ENCODE measurements at regions not wholly inside any gene's neighbourhood (a gene's known extent, or its start where the extent isn't known, plus 50 kb on each side); places are given as distances from the start of the nearest gene placed in this dataset.
"Not testable (repeated sequence)": the region's sequence is repeated elsewhere in the genome, so short reads cannot be mapped to it uniquely, and the experiment has no call there.

DNA sequence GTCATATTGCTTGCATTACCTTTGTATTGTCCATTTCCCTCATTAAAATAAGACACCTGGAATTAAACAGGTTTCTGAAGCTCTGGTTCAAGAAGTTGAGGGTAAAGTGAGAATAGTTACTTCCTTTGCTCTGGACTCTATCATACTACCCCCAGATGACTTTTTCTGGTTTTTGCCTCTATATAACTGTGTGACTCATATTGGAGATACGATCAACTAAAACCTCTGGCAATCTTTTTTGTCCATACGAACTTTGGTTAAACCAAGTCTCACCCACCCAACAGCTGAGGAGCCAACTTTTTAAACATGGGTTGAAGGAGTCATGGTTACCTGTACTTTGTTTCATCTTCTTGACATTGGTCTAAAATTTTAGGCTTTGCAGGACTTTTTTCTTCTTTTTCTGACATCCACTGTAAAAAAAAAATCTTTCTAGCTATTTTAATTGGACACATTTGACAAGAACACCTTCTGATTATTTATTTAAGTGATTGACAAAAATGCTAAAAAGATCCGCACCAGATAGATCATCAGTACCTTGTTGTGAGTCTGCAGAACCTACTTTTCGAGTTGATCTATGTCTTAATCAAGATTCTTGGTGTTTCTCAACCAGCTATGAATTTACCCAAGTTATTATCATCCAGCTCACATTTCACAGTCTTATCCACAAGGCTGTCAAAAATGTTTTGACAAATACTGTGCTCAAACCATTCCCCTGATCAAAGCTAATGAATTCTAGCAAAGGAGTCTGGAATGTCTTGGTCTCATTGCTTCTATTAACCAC lies 166.0 kb downstream of the IPO8 start:
- Histone ChIP-seq H3K9me3 (ENCODE audit: low read length) (no peaks in the 10 kb centered on the region), H3K4me3 (ENCODE audit: low read length) (no peak overlapping the region)

DNA sequence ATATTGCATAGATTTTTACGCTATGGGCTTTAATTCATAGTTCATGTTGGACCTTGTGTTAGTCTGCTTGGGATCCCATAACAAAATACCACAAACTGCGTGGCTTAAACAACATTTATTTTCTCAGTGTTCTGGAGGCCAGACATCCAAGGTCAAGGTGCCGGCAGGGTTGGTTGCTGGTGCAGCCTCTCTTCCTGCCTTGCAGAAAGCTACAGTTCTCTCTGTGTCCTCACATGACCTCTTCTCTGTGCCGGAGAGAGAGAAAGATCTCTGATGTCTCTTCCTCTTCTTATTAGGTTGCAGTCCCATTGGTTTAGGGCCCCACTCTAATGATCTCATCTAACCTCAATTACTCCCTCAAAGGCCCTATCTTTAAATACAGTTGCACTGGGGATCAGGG lies 170.5 kb downstream of the IPO8 start:
- Histone ChIP-seq H3K36me3 (ENCODE audit: insufficient read depth, low read length) (no peaks in the 10 kb centered on the region), H3K9me3 (ENCODE audit: low read length) (no peaks in the 10 kb centered on the region), H2AFZ (ENCODE audit: low read depth, low read length) (no peak overlapping the region), H3K27me3 (ENCODE audit: insufficient read depth, low read length) (no peaks in the 10 kb centered on the region), H3K4me3 (ENCODE audit: low read length) (no peak overlapping the region), H3K4me1 (ENCODE audit: insufficient read depth, low read length) (no peaks in the 10 kb centered on the region)

More for the DNA sequence above, 166.0 kb downstream of the IPO8 start:
- no peaks in the 10 kb centered on the region for H3K27me3 ChIP-seq (ENCODE audit: insufficient read depth, low read length)
- H3K36me3 ChIP-seq (ENCODE audit: insufficient read depth, low read length): no peaks in the 10 kb centered on the region
- H2AFZ ChIP-seq (ENCODE audit: low read depth, low read length): no peak overlapping the region
- no peaks in the 10 kb centered on the region for H3K4me1 ChIP-seq (ENCODE audit: insufficient read depth, low read length)

DNA sequence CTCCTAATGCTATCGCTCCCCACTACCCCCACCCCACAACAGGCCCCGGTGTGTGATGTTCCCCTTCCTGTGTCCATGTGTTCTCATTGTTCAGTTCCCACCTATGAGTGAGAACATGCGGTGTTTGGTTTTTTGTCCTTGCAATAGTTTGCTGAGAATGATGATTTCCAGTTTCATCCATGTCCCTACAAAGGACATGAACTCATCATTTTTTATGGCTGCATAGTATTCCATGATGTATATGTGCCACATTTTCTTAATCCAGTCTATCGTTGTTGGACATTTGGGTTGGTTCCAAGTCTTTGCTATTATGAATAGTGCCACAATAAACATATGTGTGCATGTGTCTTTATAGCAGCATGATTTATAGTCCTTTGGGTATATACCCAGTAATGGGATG lies 175.4 kb downstream of the IPO8 start:
- H3K27me3 ChIP-seq (ENCODE audit: insufficient read depth, low read length); H2AFZ ChIP-seq (ENCODE audit: low read depth, low read length): not testable (repeated sequence)

DNA sequence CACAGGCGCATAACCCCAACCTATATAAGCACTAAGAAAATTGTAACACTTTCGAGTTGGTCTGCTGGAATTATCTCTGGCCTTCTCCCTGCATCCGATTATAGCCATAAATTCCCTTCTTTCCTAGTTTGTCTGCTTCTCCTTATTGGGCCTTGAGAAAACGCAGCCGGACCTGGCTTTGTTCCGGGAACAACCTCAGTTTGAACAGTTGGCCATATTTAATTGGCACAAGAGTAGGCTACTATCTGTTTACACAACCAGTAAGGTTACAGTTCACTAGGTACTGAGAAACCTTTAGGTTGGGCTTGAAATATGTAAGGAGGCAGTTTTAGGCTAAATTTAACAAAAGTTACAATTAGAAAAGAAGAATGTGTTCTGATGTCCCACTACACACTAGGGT lies 176.1 kb downstream of the IPO8 start:
- H3K36me3 ChIP-seq (ENCODE audit: insufficient read depth, low read length): no peaks in the 10 kb centered on the region
- no peaks in the 10 kb centered on the region for H3K4me1 ChIP-seq (ENCODE audit: insufficient read depth, low read length)
- H3K9me3 ChIP-seq (ENCODE audit: low read length): no peaks in the 10 kb centered on the region
- H2AFZ ChIP-seq (ENCODE audit: low read depth, low read length): no peak overlapping the region
- H3K27me3 ChIP-seq (ENCODE audit: insufficient read depth, low read length): no peaks in the 10 kb centered on the region
- H3K4me3 ChIP-seq (ENCODE audit: low read length): no peak overlapping the region

More for the DNA sequence above, 175.4 kb downstream of the IPO8 start:
- not testable (repeated sequence) for H3K4me3 ChIP-seq (ENCODE audit: low read length); H3K4me1 ChIP-seq (ENCODE audit: insufficient read depth, low read length); H3K9me3 ChIP-seq (ENCODE audit: low read length); H3K36me3 ChIP-seq (ENCODE audit: insufficient read depth, low read length)

DNA sequence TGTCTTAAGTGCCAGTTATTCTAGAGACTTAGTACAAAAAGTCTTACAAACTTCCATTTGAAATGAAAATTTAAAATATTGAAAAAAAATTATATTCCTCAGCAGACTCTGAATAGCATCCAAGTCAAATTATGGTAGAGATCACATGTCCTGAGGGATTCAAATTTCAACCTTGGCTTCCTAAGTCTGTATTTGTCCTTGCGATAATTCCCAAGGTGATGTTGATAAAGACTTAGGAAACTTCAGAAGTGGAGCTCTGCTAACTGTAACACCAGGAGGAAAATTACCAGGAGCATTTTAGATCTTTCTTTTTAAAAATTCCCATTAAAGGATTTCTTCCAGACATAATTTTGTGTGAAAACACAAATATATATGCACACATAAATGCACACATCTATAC lies 178.3 kb downstream of the IPO8 start:
- Histone ChIP-seq H2AFZ (ENCODE audit: low read depth, low read length) (no peak overlapping the region), H3K27me3 (ENCODE audit: insufficient read depth, low read length) (no peaks in the 10 kb centered on the region), H3K4me1 (ENCODE audit: insufficient read depth, low read length) (no peaks in the 10 kb centered on the region), H3K9me3 (ENCODE audit: low read length) (no peaks in the 10 kb centered on the region), H3K36me3 (ENCODE audit: insufficient read depth, low read length) (no peaks in the 10 kb centered on the region), H3K4me3 (ENCODE audit: low read length) (no peak overlapping the region)

DNA sequence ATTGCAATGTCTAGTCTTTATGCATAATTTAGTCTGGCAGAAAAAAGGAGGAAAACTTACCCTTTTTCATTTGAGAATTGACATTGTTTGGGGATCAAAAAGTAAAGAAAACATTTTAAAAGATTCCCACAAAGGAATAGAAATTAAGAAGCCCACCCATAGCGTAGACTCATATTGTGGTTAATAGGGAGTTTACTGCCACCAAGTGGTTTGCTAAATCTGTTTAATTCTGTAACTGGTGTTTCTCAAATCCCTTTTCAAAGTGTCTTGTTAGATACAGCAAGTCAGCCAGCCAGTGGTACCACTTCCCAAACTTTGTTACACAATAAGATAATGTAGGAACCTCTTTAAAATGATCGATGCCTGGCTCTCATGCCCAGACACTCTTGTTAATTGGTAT lies 180.3 kb downstream of the IPO8 start:
- no peaks in the 10 kb centered on the region for H3K4me1 ChIP-seq (ENCODE audit: insufficient read depth, low read length)
- H3K9me3 ChIP-seq (ENCODE audit: low read length): no peaks in the 10 kb centered on the region
- H3K27me3 ChIP-seq (ENCODE audit: insufficient read depth, low read length): no peaks in the 10 kb centered on the region
- H3K4me3 ChIP-seq (ENCODE audit: low read length): no peak overlapping the region
- no peak overlapping the region for H2AFZ ChIP-seq (ENCODE audit: low read depth, low read length)
- no peaks in the 10 kb centered on the region for H3K36me3 ChIP-seq (ENCODE audit: insufficient read depth, low read length)

DNA sequence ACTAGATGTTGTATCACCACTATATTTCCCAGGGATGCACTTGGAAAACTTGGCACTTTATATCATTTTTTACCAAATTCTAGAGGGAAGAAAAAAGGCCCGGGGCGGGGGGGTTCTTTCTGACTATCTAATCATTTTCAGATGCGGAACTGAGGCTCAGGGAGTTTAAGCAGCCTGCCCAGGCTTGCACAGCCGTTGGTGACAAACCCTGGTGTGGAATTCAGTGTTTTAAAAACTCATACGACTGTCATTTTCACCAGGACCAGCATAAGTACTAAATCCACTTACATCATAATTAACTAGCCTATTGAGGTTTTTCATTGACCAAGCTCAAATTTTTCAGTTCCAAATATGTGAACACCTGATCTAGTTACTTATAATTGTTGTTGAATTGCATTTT lies 181.0 kb downstream of the IPO8 start:
- H2AFZ ChIP-seq (ENCODE audit: low read depth, low read length): no peak overlapping the region
- H3K36me3 ChIP-seq (ENCODE audit: insufficient read depth, low read length): no peaks in the 10 kb centered on the region
- no peaks in the 10 kb centered on the region for H3K27me3 ChIP-seq (ENCODE audit: insufficient read depth, low read length)
- H3K9me3 ChIP-seq (ENCODE audit: low read length): no peaks in the 10 kb centered on the region
- H3K4me3 ChIP-seq (ENCODE audit: low read length): no peak overlapping the region
- no peaks in the 10 kb centered on the region for H3K4me1 ChIP-seq (ENCODE audit: insufficient read depth, low read length)

DNA sequence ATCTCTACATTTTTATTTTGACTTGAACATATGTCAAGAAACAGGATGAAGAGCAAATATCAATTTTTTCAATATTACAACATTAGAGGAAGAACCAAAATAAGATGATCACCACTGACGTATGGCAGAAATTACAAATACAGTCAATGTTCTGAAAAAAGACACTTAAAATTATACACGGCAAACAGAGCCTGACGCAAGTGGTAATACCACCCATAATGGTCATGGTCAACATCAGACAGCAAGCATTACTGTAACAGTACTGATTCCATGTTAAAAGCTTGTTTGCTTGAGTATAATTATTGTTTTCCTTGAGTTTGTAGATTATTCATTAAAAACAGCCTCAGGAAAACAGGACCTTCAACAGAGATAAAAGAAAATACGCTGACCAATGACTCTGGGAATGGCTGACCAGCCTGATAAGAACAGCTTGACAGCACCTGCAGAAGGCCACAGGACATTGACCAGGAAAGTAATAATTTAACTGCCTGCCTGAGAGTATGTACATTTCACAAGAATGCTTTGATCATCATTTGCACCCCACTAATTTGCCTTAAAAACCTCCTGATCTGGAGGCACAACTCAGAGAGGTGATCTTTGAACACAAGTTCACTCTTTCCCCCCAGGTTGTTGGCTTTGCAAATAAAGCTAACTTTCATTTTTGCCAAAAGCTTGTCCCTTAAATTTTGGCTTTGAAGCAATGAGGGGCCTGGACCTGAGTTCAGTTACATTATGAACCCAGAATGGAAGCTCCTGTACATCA lies 187.3 kb downstream of the IPO8 start:
- H3K36me3 ChIP-seq (ENCODE audit: insufficient read depth, low read length): no peaks in the 10 kb centered on the region
- H2AFZ ChIP-seq (ENCODE audit: low read depth, low read length): no peak overlapping the region
- no peaks in the 10 kb centered on the region for H3K4me1 ChIP-seq (ENCODE audit: insufficient read depth, low read length)
- no peaks in the 10 kb centered on the region for H3K27me3 ChIP-seq (ENCODE audit: insufficient read depth, low read length)
- H3K9me3 ChIP-seq (ENCODE audit: low read length): no peaks in the 10 kb centered on the region
- no peak overlapping the region for H3K4me3 ChIP-seq (ENCODE audit: low read length)

DNA sequence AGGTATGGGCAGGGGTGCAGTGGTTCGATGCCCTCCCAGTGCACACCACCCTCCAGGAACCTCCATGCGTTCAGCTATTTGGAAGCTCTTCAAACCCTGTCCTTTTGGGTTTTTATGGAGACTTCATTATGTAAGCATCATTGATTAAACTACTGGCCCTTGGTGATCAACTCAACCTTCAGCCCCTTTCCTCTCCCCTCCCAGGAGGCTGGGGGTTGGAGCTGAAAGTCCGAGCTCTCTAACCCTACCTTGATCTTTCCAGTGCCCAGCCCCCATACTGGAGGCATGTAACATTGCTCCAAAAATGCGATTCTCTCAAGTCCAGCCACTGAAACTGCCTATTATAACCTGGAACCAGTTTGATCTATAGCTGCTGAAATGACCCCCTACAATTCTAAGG lies 188.1 kb downstream of the IPO8 start:
- no peaks in the 10 kb centered on the region for H3K9me3 ChIP-seq (ENCODE audit: low read length)
- H3K4me3 ChIP-seq (ENCODE audit: low read length): no peak overlapping the region
- no peaks in the 10 kb centered on the region for H3K36me3 ChIP-seq (ENCODE audit: insufficient read depth, low read length)
- H3K27me3 ChIP-seq (ENCODE audit: insufficient read depth, low read length): no peaks in the 10 kb centered on the region
- H3K4me1 ChIP-seq (ENCODE audit: insufficient read depth, low read length): no peaks in the 10 kb centered on the region
- H2AFZ ChIP-seq (ENCODE audit: low read depth, low read length): no peak overlapping the region

DNA sequence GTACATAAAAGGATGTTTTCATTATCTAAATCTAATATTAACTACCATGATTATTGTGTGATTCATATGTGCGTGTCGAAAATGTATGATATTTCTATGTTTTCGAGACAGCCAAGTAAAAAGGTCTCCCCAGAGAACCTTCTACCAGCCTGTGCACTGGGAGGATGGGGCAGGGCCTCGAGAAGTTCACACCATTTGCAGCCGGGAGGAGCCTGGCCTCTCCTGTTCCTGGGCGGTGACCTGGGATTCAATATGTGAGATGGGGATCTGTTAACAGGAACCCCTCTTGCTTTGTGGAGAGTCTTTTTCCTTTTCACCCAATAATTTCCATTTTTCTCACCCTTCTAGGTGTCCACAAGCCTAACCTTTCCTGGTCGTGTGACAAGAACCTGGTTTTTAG lies 189.3 kb downstream of the IPO8 start:
- Histone ChIP-seq H3K4me1 (ENCODE audit: insufficient read depth, low read length) (no peaks in the 10 kb centered on the region), H2AFZ (ENCODE audit: low read depth, low read length) (no peak overlapping the region), H3K27me3 (ENCODE audit: insufficient read depth, low read length) (no peaks in the 10 kb centered on the region), H3K9me3 (ENCODE audit: low read length) (no peaks in the 10 kb centered on the region), H3K4me3 (ENCODE audit: low read length) (no peak overlapping the region), H3K36me3 (ENCODE audit: insufficient read depth, low read length) (no peaks in the 10 kb centered on the region)

DNA sequence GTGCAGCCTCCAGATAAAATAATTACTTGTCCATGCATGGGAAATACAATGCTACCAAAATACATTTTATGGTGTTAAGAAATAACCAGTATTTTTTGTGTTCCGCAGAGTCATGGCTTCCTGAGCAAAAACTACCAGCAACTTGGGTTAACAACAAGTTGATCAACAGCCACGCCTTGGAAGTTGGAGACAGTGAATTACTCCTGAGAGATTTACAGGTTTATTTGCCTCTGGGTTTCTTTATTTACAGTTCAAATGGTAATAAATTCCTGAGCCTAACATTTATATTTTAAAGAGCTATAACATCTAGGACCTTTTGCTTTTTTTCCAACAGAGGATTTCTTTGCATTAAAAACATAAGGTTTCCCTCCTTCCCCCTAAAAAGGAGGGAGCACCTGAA lies 194.0 kb downstream of the IPO8 start:
- Histone ChIP-seq H3K36me3 (ENCODE audit: insufficient read depth, low read length) (no peaks in the 10 kb centered on the region), H3K9me3 (ENCODE audit: low read length) (no peaks in the 10 kb centered on the region), H2AFZ (ENCODE audit: low read depth, low read length) (no peak overlapping the region), H3K27me3 (ENCODE audit: insufficient read depth, low read length) (no peaks in the 10 kb centered on the region), H3K4me1 (ENCODE audit: insufficient read depth, low read length) (no peaks in the 10 kb centered on the region), H3K4me3 (ENCODE audit: low read length) (no peak overlapping the region)

DNA sequence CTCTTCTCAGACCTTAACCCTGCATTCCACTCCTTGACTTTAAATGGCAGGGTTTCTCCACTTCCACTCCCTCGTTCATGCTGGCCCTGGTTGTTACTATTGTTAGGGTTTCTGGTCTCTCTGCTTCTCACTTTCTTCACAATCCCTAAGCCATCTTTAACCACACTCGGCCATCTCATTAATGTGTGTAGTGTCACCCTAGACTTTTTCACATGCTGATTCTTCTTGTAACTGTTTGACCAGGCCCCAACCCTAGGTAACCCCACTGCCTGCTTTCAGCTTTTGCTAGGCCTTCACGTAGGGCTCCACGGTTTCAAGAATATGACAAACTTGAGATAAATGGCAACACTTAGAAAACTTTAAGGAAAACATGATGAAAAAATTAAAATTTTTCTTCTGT lies 195.1 kb downstream of the IPO8 start:
- H3K9me3 ChIP-seq (ENCODE audit: low read length): no peaks in the 10 kb centered on the region
- H3K4me3 ChIP-seq (ENCODE audit: low read length): no peak overlapping the region
- no peaks in the 10 kb centered on the region for H3K36me3 ChIP-seq (ENCODE audit: insufficient read depth, low read length)
- no peaks in the 10 kb centered on the region for H3K27me3 ChIP-seq (ENCODE audit: insufficient read depth, low read length)
- H2AFZ ChIP-seq (ENCODE audit: low read depth, low read length): no peak overlapping the region
- no peaks in the 10 kb centered on the region for H3K4me1 ChIP-seq (ENCODE audit: insufficient read depth, low read length)

DNA sequence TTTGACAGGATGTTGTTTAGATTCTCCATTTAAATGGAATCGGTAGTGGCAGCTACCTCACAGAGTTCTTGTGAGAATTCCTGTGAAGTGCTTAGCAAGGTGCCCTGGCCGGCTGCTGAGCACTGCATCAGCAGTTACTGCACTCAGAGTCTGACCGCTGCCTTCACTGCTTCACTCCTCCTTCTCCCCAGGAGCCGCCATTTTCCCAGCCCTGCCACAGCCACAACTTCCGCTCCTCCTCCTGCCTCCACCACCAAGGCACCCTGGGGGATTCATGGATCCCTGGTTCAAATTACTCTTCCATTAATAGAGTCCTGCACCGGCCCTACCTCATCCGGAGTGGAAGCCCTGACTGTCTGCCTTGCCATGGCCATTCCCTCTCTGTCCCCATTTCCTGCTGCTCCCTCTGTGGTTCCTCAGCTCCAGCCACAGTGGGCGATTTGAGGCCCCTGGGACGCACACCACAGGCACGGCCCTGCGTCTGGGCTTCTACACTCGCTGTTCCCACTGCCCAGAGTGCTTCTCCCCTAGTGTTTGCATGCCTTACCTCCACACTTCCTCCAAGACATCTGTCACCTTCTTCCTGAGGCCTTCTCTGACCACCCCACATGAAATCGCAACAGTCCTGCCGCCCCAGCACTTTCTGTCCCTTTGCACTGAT lies 210.3 kb downstream of the IPO8 start:
- Histone ChIP-seq H3K9me3 (ENCODE audit: low read length) (no peaks in the 10 kb centered on the region), H2AFZ (ENCODE audit: low read depth, low read length) (no peak overlapping the region), H3K4me3 (ENCODE audit: low read length) (no peak overlapping the region)

More for the DNA sequence above, 210.3 kb downstream of the IPO8 start:
- Histone ChIP-seq H3K36me3 (ENCODE audit: insufficient read depth, low read length) (no peaks in the 10 kb centered on the region), H3K27me3 (ENCODE audit: insufficient read depth, low read length) (no peaks in the 10 kb centered on the region), H3K4me1 (ENCODE audit: insufficient read depth, low read length) (no peaks in the 10 kb centered on the region)
